GM12875 (cell line): ENCODE measurements at regions not wholly inside any gene's neighbourhood (a gene's known extent, or its start where the extent isn't known, plus 50 kb on each side); places are given as distances from the start of the nearest gene placed in this dataset.

ENCODE experiments used
- H3K4me3 ChIP-seq: one replicate; pipeline ENCODE4 v1.5.1; 2011; ENCODE audit warnings: low read depth, low read length, control low read depth
- CTCF ChIP-seq: IDR thresholded peaks from 2 replicates; pipeline ENCODE4 v1.5.1; 2011; ENCODE audit warnings: low read depth, mild to moderate bottlenecking, control low read depth, inconsistent platforms, low read length, moderate library complexity, borderline replicate concordance; ENCODE audit not compliant: insufficient read depth

- H3K4me3 ChIP-seq, result no peak overlapping the region
- no peak for TF ChIP-seq CTCF
Observed at GRCh38 chr2:222120933-222121332, 177.9 kb downstream of the PAX3 start.

GRCh38 chr2:222115296-222115695 is 183.5 kb downstream of the PAX3 start:
- H3K4me3 ChIP-seq, result no peak overlapping the region
- no peak for TF ChIP-seq CTCF

- TF ChIP-seq CTCF, result no peak
- no peak overlapping the region for H3K4me3 ChIP-seq
Observed at GRCh38 chr2:222108957-222109585, 189.7 kb downstream of the PAX3 start.

GRCh38 chr2:222108497-222108896 is 190.3 kb downstream of the PAX3 start:
- H3K4me3 ChIP-seq, result no peak overlapping the region
- TF ChIP-seq CTCF, result no peak

- TF ChIP-seq CTCF, result no peak
- H3K4me3 ChIP-seq, result no peak overlapping the region
Observed at GRCh38 chr2:222105046-222105445, 193.8 kb downstream of the PAX3 start.

GRCh38 chr2:222102575-222103349 is 196.0 kb downstream of the PAX3 start:
- H3K4me3 ChIP-seq, result no peak overlapping the region
- TF ChIP-seq CTCF, result no peak
